ENCODE measurements at regions not wholly inside any gene's neighbourhood (a gene's known extent, or its start where the extent isn't known, plus 50 kb on each side); places are given as distances from the start of the nearest gene placed in this dataset.

DNA sequence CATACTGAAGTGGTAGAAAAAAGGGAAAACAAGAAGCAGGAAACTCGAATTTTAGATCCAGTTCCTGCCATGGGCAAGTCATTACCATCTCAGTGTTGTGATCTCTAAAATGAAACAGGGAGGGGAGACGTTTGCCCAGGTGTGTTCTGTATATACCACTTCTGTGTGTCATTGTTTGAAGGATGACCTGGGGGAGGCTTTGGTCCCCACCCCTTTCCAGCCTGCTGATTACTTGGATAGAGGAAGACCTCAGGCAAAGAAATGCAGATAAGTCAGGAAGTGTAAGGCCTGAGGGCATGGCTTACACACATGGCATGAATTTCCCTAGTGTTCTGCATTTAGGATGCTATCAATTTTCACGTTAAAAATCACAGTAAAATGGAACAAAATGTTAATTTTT is 205.2 kb upstream of the CXCR4 start:
- TF ChIP-seq EZH2 (IDR thresholded peaks at IDR 0.05; ENCODE audit: low read length): no peak
- TF ChIP-seq, protein P1, sequence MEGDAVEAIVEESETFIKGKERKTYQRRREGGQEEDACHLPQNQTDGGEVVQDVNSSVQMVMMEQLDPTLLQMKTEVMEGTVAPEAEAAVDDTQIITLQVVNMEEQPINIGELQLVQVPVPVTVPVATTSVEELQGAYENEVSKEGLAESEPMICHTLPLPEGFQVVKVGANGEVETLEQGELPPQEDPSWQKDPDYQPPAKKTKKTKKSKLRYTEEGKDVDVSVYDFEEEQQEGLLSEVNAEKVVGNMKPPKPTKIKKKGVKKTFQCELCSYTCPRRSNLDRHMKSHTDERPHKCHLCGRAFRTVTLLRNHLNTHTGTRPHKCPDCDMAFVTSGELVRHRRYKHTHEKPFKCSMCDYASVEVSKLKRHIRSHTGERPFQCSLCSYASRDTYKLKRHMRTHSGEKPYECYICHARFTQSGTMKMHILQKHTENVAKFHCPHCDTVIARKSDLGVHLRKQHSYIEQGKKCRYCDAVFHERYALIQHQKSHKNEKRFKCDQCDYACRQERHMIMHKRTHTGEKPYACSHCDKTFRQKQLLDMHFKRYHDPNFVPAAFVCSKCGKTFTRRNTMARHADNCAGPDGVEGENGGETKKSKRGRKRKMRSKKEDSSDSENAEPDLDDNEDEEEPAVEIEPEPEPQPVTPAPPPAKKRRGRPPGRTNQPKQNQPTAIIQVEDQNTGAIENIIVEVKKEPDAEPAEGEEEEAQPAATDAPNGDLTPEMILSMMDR (optimal IDR thresholded peaks at IDR 0.05 in 1 of 3, IDR thresholded peaks at IDR 0.05 in 1 of 3, conservative IDR thresholded peaks at IDR 0.05 in 1 of 3; ENCODE audit: extremely low read depth in 1 of 3, insufficient read depth in 2 of 3, low read length in 3 of 3): no peak

Data from keratinocyte (primary cell).